SH-SY5Y (cell line): ENCODE measurements at regions not wholly inside any gene's neighbourhood (a gene's known extent, or its start where the extent isn't known, plus 50 kb on each side); places are given as distances from the start of the nearest gene placed in this dataset.

ENCODE experiments used
- GATA2 ChIP-seq: IDR thresholded peaks from 2 replicates; pipeline ENCODE4 v1.6.1; 2011; ENCODE audit warnings: mild to moderate bottlenecking, low read depth, low read length
- GATA3 ChIP-seq: IDR thresholded peaks from 2 replicates; pipeline ENCODE4 v1.6.1; 2011; ENCODE audit warnings: low read depth, mild to moderate bottlenecking, low read length, moderate library complexity

DNA sequence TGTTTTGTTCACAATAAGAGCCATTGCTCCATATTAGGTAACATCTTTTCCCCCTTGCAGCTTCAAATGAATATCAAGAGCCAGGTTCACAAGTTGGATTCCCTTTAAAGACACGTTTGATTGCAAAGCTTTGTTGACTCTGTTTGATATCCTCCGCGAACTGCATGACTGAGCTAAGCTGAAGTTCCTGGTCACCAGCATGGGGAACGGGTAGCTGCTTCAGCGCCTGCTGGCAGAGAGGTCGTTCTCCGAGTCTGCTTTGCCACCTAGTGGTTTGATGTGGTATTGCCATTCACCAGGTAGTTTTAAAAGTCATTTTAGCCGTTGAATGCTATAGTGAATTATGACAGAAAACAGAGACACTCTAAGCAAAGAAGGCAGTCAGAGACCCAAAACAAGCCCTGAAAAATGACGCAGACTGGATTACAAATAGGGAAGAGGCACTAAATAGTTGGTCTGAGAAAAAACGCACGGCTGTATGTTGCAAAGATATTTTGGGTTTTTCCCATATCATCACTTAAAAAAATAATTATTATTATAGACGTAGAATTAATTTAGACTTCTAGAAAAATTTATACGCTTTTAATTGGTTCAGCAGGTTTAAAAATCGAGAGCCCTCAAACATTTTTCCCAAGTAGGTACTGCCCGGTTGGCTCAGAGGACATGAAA lies 193.5 kb upstream of the FMN2 start:
- TF ChIP-seq GATA2 (no peak), GATA3 (no peak)

- TF ChIP-seq GATA3: no peak
These were observed 191.9 kb upstream of the FMN2 start for GRCh38 chr1:239899747-239900146.

- TF ChIP-seq GATA2: no peak
- TF ChIP-seq GATA3: no peak
These were observed 185.3 kb upstream of the FMN2 start for GRCh38 chr1:239906394-239906793.

- no peak for TF ChIP-seq GATA2
- TF ChIP-seq GATA3: no peak
These were observed 181.8 kb upstream of the FMN2 start for GRCh38 chr1:239909898-239910297.

- no peak for TF ChIP-seq GATA2
- TF ChIP-seq GATA3: no peak
These were observed 179.2 kb upstream of the FMN2 start for GRCh38 chr1:239912471-239912870.

DNA sequence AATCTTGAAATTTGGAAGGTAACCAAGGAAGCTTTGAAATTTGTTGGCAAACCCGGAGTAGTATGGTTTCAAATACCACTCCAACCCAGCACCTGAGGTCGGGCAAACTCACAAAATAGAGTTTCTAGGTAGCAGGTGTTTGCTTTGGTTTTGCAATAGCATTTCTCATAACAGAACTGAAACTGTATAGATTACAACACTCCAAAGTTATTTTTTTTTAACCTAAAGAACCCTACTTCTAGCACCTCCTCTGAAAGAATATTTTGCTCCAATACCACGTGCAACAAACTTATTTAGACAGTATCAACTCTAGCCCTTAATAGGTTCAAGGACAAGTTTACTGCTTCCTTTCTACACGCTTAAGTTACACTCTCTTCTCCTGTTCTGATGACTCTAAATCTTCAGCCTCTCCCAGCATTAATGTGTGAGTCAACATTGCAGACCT lies 178.5 kb upstream of the FMN2 start:
- TF ChIP-seq GATA2: no peak
- TF ChIP-seq GATA3: no peak

- TF ChIP-seq GATA3: no peak
- no peak for TF ChIP-seq GATA2
These were observed 176.9 kb upstream of the FMN2 start for GRCh38 chr1:239914751-239915231.

- no peak for TF ChIP-seq GATA3
- TF ChIP-seq GATA2: no peak
These were observed 173.0 kb upstream of the FMN2 start for GRCh38 chr1:239918634-239919033.

DNA sequence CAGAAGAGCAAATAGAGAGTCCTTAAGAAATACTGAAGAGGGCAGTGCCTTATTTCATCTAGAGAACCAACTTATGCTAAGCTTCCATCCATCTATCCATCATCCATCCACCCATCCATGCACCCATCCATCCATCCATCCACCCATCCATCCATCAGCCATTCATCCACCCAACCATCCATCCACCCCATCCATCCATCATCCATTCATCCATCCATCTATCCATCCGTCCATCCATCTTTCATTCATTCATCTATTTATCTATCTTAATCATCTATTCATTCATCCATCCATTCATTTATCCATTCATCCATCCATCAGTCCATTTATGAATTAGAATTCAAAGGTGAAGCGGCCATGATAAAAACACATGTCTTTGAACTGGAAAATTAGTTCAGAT lies 171.5 kb upstream of the FMN2 start:
- TF ChIP-seq GATA2: no peak
- TF ChIP-seq GATA3: no peak

DNA sequence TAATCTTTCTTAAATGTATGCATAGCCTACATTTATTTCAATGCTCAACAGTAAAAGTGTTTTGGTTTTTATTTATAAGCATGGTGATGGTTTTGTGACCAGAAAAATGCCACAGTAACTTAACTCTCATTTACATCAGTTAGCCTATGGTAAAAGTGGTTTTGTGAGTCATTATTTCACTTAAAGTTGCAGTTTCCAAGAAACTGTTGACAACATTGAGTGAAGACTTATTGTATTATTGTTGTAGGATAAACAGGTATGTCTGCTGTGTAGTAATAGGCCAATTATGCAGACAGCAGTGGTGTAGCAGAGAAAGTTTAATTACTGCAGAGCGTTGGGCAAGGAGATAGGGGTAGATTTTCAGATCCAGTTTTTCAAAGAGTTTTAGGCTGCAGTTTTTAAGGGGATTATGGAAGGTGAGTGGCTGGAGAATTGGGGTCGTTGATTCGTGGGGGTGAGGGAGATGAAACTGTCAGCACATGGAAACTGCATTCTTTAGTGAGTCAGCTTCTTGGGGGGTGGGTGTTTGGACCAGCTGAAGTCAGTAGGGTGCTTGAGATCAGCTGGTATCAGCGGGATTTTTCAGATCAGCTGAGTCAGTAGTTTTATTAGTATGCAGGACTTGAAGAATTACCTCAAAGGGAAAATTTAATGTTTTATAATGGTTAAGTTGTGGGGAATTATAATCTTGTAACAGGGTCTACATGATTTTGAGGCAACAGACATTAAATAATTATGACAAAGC lies 168.7 kb upstream of the FMN2 start:
- no peak for TF ChIP-seq GATA2

DNA sequence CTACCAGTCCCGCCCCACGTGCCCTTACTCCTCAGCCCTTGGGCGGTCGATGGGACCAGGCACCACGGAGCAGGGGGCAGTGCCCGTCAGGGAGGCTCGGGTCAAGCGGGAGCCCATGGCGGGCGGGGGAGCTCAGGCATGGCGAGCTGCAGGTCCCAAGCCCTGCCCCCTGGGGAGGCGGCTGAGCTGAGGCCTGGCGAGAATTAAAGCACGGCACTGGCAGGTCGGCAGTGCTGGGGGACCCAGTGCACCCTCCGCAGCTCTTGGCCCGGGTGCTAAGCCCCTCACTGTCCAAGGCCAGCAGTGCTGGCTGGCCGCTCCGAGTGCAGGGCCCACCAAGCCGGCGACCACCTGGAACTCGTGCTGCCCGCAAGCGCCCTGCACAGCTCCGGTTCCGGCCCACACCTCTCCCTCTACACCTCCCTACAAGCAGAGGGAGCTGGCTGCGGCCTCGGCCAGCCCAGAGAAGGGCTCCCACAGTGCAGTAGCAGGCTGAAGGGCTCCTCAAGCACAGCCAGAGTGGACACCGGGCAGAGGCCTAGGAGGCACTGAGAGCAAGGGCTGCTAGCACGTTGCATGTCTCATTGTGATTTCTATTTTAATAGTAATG lies 166.8 kb upstream of the FMN2 start:
- no peak for TF ChIP-seq GATA2

- TF ChIP-seq GATA3 (no peak), GATA2 (no peak)
These were observed 165.5 kb upstream of the FMN2 start for GRCh38 chr1:239926184-239926583.

DNA sequence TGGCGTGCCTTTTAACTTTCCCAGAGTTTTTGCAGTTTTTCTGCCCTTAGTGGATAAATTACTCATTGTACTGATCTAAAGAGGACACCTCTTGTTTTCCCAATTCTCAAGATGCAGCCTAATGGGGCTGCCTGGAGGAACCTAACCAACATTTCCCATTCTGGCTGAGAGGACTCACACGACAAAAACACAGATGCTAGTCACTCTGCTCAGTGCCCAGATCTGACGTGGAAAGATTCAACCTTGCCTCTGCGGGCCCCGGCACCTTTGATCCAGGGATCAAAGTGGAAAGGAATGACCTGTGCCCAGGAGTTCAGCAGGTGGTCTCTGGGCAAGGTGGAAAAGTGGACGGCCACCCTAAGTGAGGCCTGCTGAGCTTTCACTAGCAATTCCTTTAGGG lies 162.4 kb upstream of the FMN2 start:
- TF ChIP-seq GATA3 (no peak), GATA2 (no peak)

- TF ChIP-seq GATA3 (no peak), GATA2 (no peak)
These were observed 160.9 kb upstream of the FMN2 start for GRCh38 chr1:239930686-239931262.

DNA sequence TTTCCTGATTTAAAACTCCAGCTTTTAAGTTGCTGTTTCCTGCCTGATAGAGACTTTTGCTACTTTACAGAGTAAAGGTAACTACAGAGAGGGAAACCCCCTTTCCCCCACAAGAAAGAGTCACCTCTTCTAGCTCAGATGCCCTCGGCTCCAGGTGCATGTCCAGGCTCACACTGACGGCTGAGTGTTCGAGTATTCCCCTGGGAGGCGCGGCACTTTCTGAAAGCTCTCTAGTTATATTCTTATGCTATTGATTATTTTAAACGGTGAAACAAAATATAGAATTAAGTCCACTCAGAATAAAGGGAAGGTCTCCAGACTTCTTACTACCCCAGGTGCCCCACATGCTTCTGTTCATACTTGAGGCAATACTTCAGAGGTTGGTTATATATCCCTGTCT lies 160.3 kb upstream of the FMN2 start:
- TF ChIP-seq GATA2 (no peak), GATA3 (no peak)

DNA sequence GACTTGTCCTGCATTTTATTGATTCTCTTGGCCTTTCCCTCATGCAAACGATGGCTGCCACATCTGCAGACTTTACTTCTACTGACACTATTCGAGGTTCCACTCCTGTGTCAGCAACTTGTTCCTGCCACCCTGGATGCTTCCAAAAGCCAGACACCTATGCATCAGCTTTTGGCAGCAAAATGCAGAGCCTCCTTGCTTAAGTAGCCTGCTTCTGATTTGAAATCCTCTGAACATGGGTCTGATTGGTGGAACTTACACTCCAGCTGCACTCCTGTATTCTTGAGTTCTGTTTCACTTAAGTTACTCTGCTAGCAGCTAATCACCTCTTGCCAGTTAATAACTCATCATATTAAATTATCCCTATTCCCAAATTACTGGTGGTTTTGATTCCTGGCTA lies 152.1 kb upstream of the FMN2 start:
- TF ChIP-seq GATA2 (no peak), GATA3 (no peak)
